GM12878 (cell line): ENCODE measurements at regions not wholly inside any gene's neighbourhood (a gene's known extent, or its start where the extent isn't known, plus 50 kb on each side); places are given as distances from the start of the nearest gene placed in this dataset.

ENCODE experiments used
- ATAC-seq: fragments of 200-7000 bp; cut with Tn5 transposase; 3 replicates; pipeline ENCODE4 v1.9.1; 2020; ENCODE audit warnings: mild to moderate bottlenecking, moderate library complexity
- BruUV-seq: library from RNA; stranded (reverse); fragments of 400-500 nt; replicated peaks from 2 replicates; lab custom pipeline; 2021; lab: Mats Ljungman, UMichigan
- CTCF ChIA-PET: fragments of 300-600 bp; sonication (Branson Sonifier 250); formaldehyde crosslinking; extraction: SDS; loops from one replicate; lab custom pipeline; 2021; ENCODE audit warnings: inconsistent platforms; lab: Yijun Ruan, JAX
- POLR2A ChIA-PET: fragments of 350-600 bp; formaldehyde crosslinking; extraction: SDS; loops from one replicate; lab custom pipeline; 2021; ENCODE audit warnings: inconsistent platforms; lab: Charles Lee
- RAD21 ChIA-PET: fragments of 300-600 bp; sonication (Branson Sonifier 250); formaldehyde crosslinking; loops from one replicate; lab custom pipeline; 2023; ENCODE audit warnings: antibody characterized with exemption; ENCODE audit not compliant: unreplicated experiment; lab: Charles Lee
- SMC1A ChIA-PET: fragments of 300-600 bp; sonication (Branson Sonifier 250); formaldehyde crosslinking; loops from one replicate; lab custom pipeline; 2023; ENCODE audit not compliant: unreplicated experiment, uncharacterized antibody; lab: Charles Lee
- DNase-seq: peaks from one replicate; pipeline ENCODE4 v3.0.0-alpha.2; 2011; ENCODE audit warnings: low read depth, low spot score
- FAIRE-seq: peaks from 3 replicates; lab custom pipeline; 2011; peaks lifted over from hg19 to GRCh38; lab: Jason Lieb, UNC
- H2AFZ ChIP-seq: 2 replicates; pipeline ENCODE4 v1.6.0; 2011; ENCODE audit warnings: low read depth, low read length, control low read depth; ENCODE audit not compliant: control insufficient read depth
- H3K27ac ChIP-seq: 2 replicates; pipeline ENCODE4 v1.5.1; 2011; ENCODE audit warnings: control low read depth; ENCODE audit not compliant: control insufficient read depth, insufficient read depth
- H3K27me3 ChIP-seq, 2 experiments: replicated peaks in 1 of 2; 2 replicates each; pipeline versions ENCODE4 v1.6.0 to v1.6.1; 2011; ENCODE audit warnings: low read length in 1 of 2; ENCODE audit not compliant: control insufficient read depth in 2 of 2, insufficient read depth in 2 of 2
- H3K36me3 ChIP-seq, 2 experiments: 2 replicates each; pipeline ENCODE4 v1.5.1; 2011; ENCODE audit warnings: low read length in 1 of 2; ENCODE audit not compliant: control insufficient read depth in 2 of 2, insufficient read depth in 2 of 2
- H3K4me1 ChIP-seq: 2 replicates; pipeline ENCODE4 v1.6.1; 2011; ENCODE audit warnings: mild to moderate bottlenecking, low read length, moderate library complexity, mixed read lengths; ENCODE audit not compliant: control insufficient read depth, insufficient read depth
- H3K4me2 ChIP-seq: 2 replicates; pipeline ENCODE4 v1.6.0; 2011; ENCODE audit warnings: control low read depth; ENCODE audit not compliant: control insufficient read depth, insufficient read depth
- H3K4me3 ChIP-seq: fragments of 200-600 bp; sonication (generic); 2 replicates; pipeline ENCODE4 v1.5.1; 2016
- H3K79me2 ChIP-seq: 2 replicates; pipeline ENCODE4 v1.6.0; 2011; ENCODE audit warnings: low read length; ENCODE audit not compliant: control insufficient read depth, insufficient read depth
- H3K9ac ChIP-seq: 2 replicates; pipeline ENCODE4 v1.8.0; 2011; ENCODE audit warnings: low read length, control low read depth, mixed read lengths; ENCODE audit not compliant: control insufficient read depth, insufficient read depth
- H3K9me3 ChIP-seq: replicated peaks from 3 replicates; pipeline ENCODE4 v1.5.1; 2011; ENCODE audit warnings: mild to moderate bottlenecking, low read length; ENCODE audit not compliant: control insufficient read depth, insufficient read depth
- H4K20me1 ChIP-seq: 2 replicates; pipeline ENCODE4 v1.6.0; 2011; ENCODE audit not compliant: control insufficient read depth, insufficient read depth
- ASH2L ChIP-seq: fragments of 300-600, 200-600 bp; sonication (generic); IDR thresholded peaks from 2 replicates; pipeline ENCODE4 v1.6.1; 2017; ENCODE audit warnings: low read depth, mild to moderate bottlenecking, borderline replicate concordance
- ATF7 ChIP-seq: fragments of 450-650 bp; IDR thresholded peaks from 2 replicates; pipeline ENCODE4 v1.6.1; 2016; ENCODE audit warnings: low read depth, mild to moderate bottlenecking
- BMI1 ChIP-seq: fragments of 450-650 bp; IDR thresholded peaks from 2 replicates; pipeline ENCODE4 v1.6.1; 2016; ENCODE audit warnings: mild to moderate bottlenecking, moderate library complexity, borderline replicate concordance
- EGR1 ChIP-seq, 2 experiments: IDR thresholded peaks; 1 replicate in 1 of 2; 2 replicates in 1 of 2; pipeline ENCODE4 v1.6.1; 2011 to 2012; ENCODE audit warnings: low read depth in 2 of 2, low read length in 2 of 2, borderline replicate concordance in 1 of 2, mild to moderate bottlenecking in 1 of 2, moderate library complexity in 1 of 2
- HCFC1 ChIP-seq: fragments of 150-350 bp; IDR thresholded peaks from 2 replicates; pipeline ENCODE4 v1.6.1; 2014; ENCODE audit warnings: low read length
- HDAC2 ChIP-seq: fragments of 200-600 bp; sonication (generic); IDR thresholded peaks from 2 replicates; pipeline ENCODE4 v1.6.1; 2017
- HDGF ChIP-seq: fragments of 450-650 bp; IDR thresholded peaks from 2 replicates; pipeline ENCODE4 v1.6.1; 2016; ENCODE audit warnings: antibody characterized with exemption
- MYC ChIP-seq: IDR thresholded peaks from 2 replicates; pipeline ENCODE4 v1.6.1; 2011; ENCODE audit warnings: mild to moderate bottlenecking, low read length, moderate library complexity, inconsistent platforms; ENCODE audit not compliant: insufficient read depth, insufficient replicate concordance, insufficient read length, severe bottlenecking
- RCOR1 ChIP-seq: conservative IDR thresholded peaks from 2 replicates; pipeline ENCODE4 v1.6.1; 2012; ENCODE audit warnings: low read depth, low read length, improper control_type of control experiment
- SMAD1 ChIP-seq: fragments of 450-650 bp; IDR thresholded peaks from 2 replicates; pipeline ENCODE4 v1.6.1; 2018; ENCODE audit warnings: mild to moderate bottlenecking, low read depth; ENCODE audit not compliant: partially characterized antibody
- SP1 ChIP-seq: IDR thresholded peaks from one replicate; pipeline ENCODE4 v1.6.1; 2011; ENCODE audit warnings: low read depth, low read length
- SUPT20H ChIP-seq: IDR thresholded peaks from 2 replicates; pipeline ENCODE4 v1.6.1; 2011; ENCODE audit warnings: low read depth, mild to moderate bottlenecking, low read length, moderate library complexity, borderline replicate concordance; ENCODE audit not compliant: control insufficient read depth
- TAF1 ChIP-seq: IDR thresholded peaks from 2 replicates; pipeline ENCODE4 v1.6.1; 2011; ENCODE audit warnings: mild to moderate bottlenecking, low read depth, low read length, borderline replicate concordance
- WGBS: methylation state at CpG from one replicate; pipeline ENCODE4 v1.1.6; 2016; ENCODE audit warnings: low lambda C conversion rate; ENCODE audit not compliant: insufficient replicate concordance, insufficient coverage; ENCODE audit errors: missing lambda C conversion rate; 5-methylcytosine and 5-hydroxymethylcytosine counted together
- in situ Hi-C: fragments of 300-500 bp; cut with MboI; formaldehyde crosslinking; loops from 9 replicates; pipeline ENCODE4 v1.14.3; 2018; ENCODE audit warnings: mixed read lengths
- intact Hi-C: fragments of 100-400 bp; cut with micrococcal nuclease; formaldehyde crosslinking; loops from one replicate; pipeline ENCODE4 v1.14.2; 2022; ENCODE audit not compliant: unreplicated experiment
- TF ChIP-seq, protein P1 (sequence below): IDR thresholded peaks from 2 replicates; pipeline ENCODE4 v1.6.1; 2012; ENCODE audit warnings: low read depth, low read length, improper control_type of control experiment
- TF ChIP-seq, protein P2 (sequence below): fragments of 450-650 bp; IDR thresholded peaks from 2 replicates; pipeline ENCODE4 v1.6.1; 2017; ENCODE audit warnings: mild to moderate bottlenecking

DNA sequence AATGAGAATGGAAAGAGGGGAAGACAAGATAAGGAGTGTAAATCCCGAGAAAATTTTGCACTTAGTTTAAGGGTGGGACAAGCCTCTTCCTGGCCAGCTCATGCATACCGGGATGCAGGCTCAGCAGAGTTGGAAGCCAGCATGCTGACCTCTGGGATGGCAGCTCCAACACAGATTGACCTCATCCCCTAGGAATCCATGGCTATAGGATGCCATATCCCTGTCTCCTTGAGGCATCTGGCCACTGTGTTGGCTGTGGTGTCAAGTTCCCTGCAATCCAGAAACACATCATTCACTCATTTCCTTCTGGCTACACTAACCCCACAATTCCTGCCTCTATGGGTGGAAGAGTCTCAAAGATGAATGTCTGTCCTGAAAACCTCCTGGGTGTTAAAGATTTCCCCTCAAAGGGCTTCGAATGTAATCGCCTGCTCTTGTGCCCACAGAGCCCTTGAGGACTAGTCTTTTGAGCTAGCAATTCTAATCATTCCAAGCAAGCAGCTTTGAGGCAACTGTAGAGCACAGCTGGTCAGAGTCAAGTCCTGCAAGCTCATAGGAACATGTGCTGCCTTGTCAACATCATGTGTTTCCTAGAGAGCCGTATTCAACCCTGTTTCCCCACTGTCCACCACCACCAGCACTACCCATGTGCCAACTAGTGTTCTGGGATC is 141.4 kb downstream of the PMP22 start:
- WGBS, result 12% methylated on average over 5 of the region's 5 CpGs
- no peak overlapping the region for H3K4me3 ChIP-seq
- intact Hi-C loops, result no loop called here
- ATAC-seq, result no peak
- ChIA-PET CTCF (no interaction called here), SMC1A (no interaction called here), RAD21 (no interaction called here)
- H3K9me3 ChIP-seq, result no peaks in the 10 kb centered on the region
- BruUV-seq, result no TSS peak
- TF ChIP-seq ATF7 (no peak), SUPT20H (no peak), BMI1 (no peak), SMAD1 (no peak), MYC (no peak), RCOR1 (no peak), TAF1 (no peak), SP1 (no peak), ASH2L (no peak), EGR1 (IDR thresholded peaks at IDR 0.05; ENCODE audit: borderline replicate concordance in 1 of 2, low read depth in 2 of 2, low read length in 2 of 2) (no peak), HDGF (no peak), HDAC2 (no peak), HCFC1 (no peak)
- TF ChIP-seq, protein P1, sequence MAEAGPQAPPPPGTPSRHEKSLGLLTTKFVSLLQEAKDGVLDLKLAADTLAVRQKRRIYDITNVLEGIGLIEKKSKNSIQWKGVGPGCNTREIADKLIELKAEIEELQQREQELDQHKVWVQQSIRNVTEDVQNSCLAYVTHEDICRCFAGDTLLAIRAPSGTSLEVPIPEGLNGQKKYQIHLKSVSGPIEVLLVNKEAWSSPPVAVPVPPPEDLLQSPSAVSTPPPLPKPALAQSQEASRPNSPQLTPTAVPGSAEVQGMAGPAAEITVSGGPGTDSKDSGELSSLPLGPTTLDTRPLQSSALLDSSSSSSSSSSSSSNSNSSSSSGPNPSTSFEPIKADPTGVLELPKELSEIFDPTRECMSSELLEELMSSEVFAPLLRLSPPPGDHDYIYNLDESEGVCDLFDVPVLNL, result no peak
- TF ChIP-seq, protein P2, sequence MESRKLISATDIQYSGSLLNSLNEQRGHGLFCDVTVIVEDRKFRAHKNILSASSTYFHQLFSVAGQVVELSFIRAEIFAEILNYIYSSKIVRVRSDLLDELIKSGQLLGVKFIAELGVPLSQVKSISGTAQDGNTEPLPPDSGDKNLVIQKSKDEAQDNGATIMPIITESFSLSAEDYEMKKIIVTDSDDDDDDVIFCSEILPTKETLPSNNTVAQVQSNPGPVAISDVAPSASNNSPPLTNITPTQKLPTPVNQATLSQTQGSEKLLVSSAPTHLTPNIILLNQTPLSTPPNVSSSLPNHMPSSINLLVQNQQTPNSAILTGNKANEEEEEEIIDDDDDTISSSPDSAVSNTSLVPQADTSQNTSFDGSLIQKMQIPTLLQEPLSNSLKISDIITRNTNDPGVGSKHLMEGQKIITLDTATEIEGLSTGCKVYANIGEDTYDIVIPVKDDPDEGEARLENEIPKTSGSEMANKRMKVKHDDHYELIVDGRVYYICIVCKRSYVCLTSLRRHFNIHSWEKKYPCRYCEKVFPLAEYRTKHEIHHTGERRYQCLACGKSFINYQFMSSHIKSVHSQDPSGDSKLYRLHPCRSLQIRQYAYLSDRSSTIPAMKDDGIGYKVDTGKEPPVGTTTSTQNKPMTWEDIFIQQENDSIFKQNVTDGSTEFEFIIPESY, result no peak
- TF ChIP-seq, all 136 proteins: peak for 0
- Histone ChIP-seq H3K36me3 (no peaks in the 10 kb centered on the region), H3K79me2 (no peaks in the 10 kb centered on the region), H3K4me1 (no peaks in the 10 kb centered on the region), H4K20me1 (no peaks in the 10 kb centered on the region), H3K27me3 (no peaks in the 10 kb centered on the region), H2AFZ (no peak overlapping the region), H3K4me2 (no peak overlapping the region), H3K9ac (no peak overlapping the region), H3K27ac (no peak overlapping the region)
- POLR2A ChIA-PET, result no interaction called here
- DNase-seq (no peak), FAIRE-seq (no peak)
- in situ Hi-C loops, result no loop called here
